ENCODE measurements at regions not wholly inside any gene's neighbourhood (a gene's known extent, or its start where the extent isn't known, plus 50 kb on each side); places are given as distances from the start of the nearest gene placed in this dataset.

GRCh38 chr16:72664509-72665408, 383.2 kb downstream of the ZFHX3 start (continued):
- peak; percentile 72 for TF ChIP-seq POLR2B (IDR thresholded peaks at IDR 0.05; ENCODE audit: low read depth, partially characterized antibody)
- TF ChIP-seq ZNF512 (tag; IDR thresholded peaks at IDR 0.05) = no peak
- TF ChIP-seq JUND (IDR thresholded peaks at IDR 0.05; ENCODE audit: borderline replicate concordance, low read depth, low read length) = peak; percentile 78
- peak; percentile 46; the same call in 1 of the 3 replicates for TF ChIP-seq JUND (tag; IDR thresholded peaks at IDR 0.05; ENCODE audit: borderline replicate concordance, low read depth, low read length)
- TF ChIP-seq ZNF282 (CRISPR knock-in tag; IDR thresholded peaks at IDR 0.05) = no peak
- TF ChIP-seq ZNF12 (CRISPR knock-in tag; IDR thresholded peaks at IDR 0.05) = no peak
- no peak for TF ChIP-seq WHSC1 (IDR thresholded peaks at IDR 0.05; ENCODE audit: low read length)
- TF ChIP-seq EP300 (IDR thresholded peaks at IDR 0.05; ENCODE audit: low read length) = 0 out of 2 replicates have a peak, but pooled peaks have one; percentile 10
- TF ChIP-seq YBX1 (IDR thresholded peaks at IDR 0.05) = no peak
- TF ChIP-seq MTF1 (CRISPR knock-in tag; IDR thresholded peaks at IDR 0.05; ENCODE audit: borderline replicate concordance) = no peak
- TF ChIP-seq ZNF584 (CRISPR knock-in tag; IDR thresholded peaks at IDR 0.05; ENCODE audit: low read depth) = no peak
- peak in 1 of 3 experiments; percentile 44 for TF ChIP-seq YY1 (IDR thresholded peaks at IDR 0.05; ENCODE audit: borderline replicate concordance in 1 of 3, control insufficient read depth in 1 of 3, extremely low read depth in 1 of 3, insufficient read depth in 3 of 3, insufficient read length in 1 of 3, insufficient replicate concordance in 2 of 3, low read depth in 1 of 3, low read length in 2 of 3)
- TF ChIP-seq FOXA3 (CRISPR knock-in tag; conservative IDR thresholded peaks at IDR 0.05 in 1 of 2, IDR thresholded peaks at IDR 0.05 in 1 of 2) = no peak
- TF ChIP-seq RBM22 (IDR thresholded peaks at IDR 0.05; ENCODE audit: low read depth, low read length, poor library complexity, severe bottlenecking) = peak; percentile 91
- TF ChIP-seq TAF7 (tag; IDR thresholded peaks at IDR 0.05) = peak; percentile 45; the same call in 1 of the 2 replicates
- no peak for TF ChIP-seq HMG20B (CRISPR knock-in tag; IDR thresholded peaks at IDR 0.05)
- no peak for TF ChIP-seq ZNF212 (CRISPR knock-in tag; IDR thresholded peaks at IDR 0.05)
- TF ChIP-seq ZNF644 (tag; IDR thresholded peaks at IDR 0.05; ENCODE audit: low read depth) = no peak
- TF ChIP-seq ZBTB34 (CRISPR knock-in tag; IDR thresholded peaks at IDR 0.05) = no peak
- no peak; the same call in 1 of the 2 replicates for TF ChIP-seq SIN3B (IDR thresholded peaks at IDR 0.05; ENCODE audit: low read depth)
- TF ChIP-seq HNRNPUL1 (IDR thresholded peaks at IDR 0.05; ENCODE audit: low read length) = no peak
- no peak for TF ChIP-seq U2AF2 (optimal IDR thresholded peaks at IDR 0.05; ENCODE audit: low read depth, low read length)
- no peak for TF ChIP-seq SETDB1 (IDR thresholded peaks at IDR 0.05; ENCODE audit: low read length)

All from K562 (cell line).